T-helper 1 cell treated with Interleukin-12 subunit alpha and Interleukin-12 subunit beta and Interleukin-4 antibody, amounts not matched to agents 30 μg/mL and 1 μg/mL, for 36 hours (primary cell): ENCODE measurements at regions not wholly inside any gene's neighbourhood (a gene's known extent, or its start where the extent isn't known, plus 50 kb on each side); places are given as distances from the start of the nearest gene placed in this dataset.
"Not testable (repeated sequence)": the region's sequence is repeated elsewhere in the genome, so short reads cannot be mapped to it uniquely, and the experiment has no call there.

ENCODE experiments used
- H3K27ac Mint-ChIP-seq: one replicate; pipeline ENCODE4 v1.8.0; 2021; ENCODE audit warnings: mild to moderate bottlenecking, mixed read lengths
- H3K27me3 Mint-ChIP-seq: one replicate; pipeline ENCODE4 v1.8.0; 2021; ENCODE audit warnings: low read depth, mixed read lengths
- H3K36me3 Mint-ChIP-seq: one replicate; pipeline ENCODE4 v1.8.0; 2021; ENCODE audit warnings: low read depth, mixed read lengths
- H3K4me1 Mint-ChIP-seq: one replicate; pipeline ENCODE4 v1.8.0; 2021; ENCODE audit warnings: low read depth, mixed read lengths
- H3K4me3 Mint-ChIP-seq: one replicate; pipeline ENCODE4 v1.8.0; 2021; ENCODE audit warnings: mild to moderate bottlenecking, moderate library complexity, mixed read lengths
- H3K9me3 Mint-ChIP-seq: one replicate; pipeline ENCODE4 v1.8.0; 2021; ENCODE audit warnings: mixed read lengths

DNA sequence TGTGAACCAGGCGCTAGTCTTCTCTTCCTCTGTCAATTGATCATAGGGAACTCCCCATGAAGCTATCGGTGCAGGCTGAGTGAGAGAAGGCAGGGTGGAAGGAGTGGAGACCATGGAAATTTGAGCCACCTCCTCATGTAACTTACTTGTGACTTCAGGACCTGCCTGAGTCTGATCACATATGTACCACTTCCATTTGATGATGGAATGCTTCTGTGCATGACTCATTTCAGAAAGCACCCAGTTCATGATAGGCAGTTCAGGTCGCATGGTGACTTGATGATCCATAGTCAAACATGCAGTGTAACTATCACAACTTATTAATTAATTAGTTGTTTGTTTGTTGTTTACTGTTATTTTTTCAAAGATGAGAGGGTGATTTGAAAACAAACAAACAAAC, 1296.7 kb downstream of the SUCLG1 start:
- H3K36me3 Mint-ChIP-seq: no peaks in the 10 kb centered on the region
- no peaks in the 10 kb centered on the region for H3K27me3 Mint-ChIP-seq
- no peak overlapping the region for H3K4me3 Mint-ChIP-seq
- peaks cover 3% of the 10 kb centered on the region for H3K9me3 Mint-ChIP-seq
- no peak overlapping the region for H3K27ac Mint-ChIP-seq
- H3K4me1 Mint-ChIP-seq: no peaks in the 10 kb centered on the region

DNA sequence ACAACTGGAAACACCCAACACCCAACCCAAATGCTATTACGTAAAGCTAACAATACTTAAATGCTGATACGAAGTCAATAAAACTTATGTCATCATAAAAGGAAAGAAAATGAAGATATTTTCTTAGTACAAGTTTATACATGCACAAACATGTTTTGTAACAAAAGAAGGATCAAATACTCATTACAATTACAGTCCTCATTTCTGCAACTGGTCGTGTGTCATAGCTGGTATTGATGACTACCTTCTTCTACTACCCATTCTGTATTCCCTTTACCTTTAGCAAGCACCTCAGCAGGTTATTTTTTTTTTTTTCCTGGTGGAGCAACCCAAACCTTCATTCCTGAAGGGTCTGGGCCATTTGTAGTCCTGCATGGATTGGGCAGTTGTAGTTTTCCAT, 1298.5 kb downstream of the SUCLG1 start:
- Mint-ChIP-seq H3K27ac (no peak overlapping the region), H3K4me3 (no peak overlapping the region), H3K9me3 (peaks cover 3% of the 10 kb centered on the region), H3K27me3 (no peaks in the 10 kb centered on the region), H3K4me1 (no peaks in the 10 kb centered on the region), H3K36me3 (no peaks in the 10 kb centered on the region)

DNA sequence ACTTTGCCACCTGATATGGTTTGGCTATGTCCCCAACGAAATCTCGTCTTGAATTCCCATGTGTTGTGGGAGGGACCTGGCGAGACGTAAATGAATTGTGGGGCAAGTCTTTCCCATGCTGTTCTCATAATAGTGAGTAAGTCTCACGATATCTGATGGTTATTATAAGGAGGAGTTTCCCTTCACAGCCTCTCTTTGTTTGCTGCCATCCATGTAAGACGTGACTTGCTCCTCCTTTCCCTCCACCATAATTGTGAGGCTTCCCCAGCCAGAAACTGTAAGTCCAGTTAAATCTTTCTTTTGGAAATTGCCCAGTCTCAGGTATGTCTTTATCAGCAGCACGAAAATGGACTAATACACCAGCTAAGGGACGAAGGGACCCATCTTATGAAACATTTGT, 1303.3 kb downstream of the SUCLG1 start:
- Mint-ChIP-seq H3K9me3 (peaks cover 7% of the 10 kb centered on the region), H3K4me1 (no peaks in the 10 kb centered on the region), H3K36me3 (no peaks in the 10 kb centered on the region), H3K27me3 (no peaks in the 10 kb centered on the region), H3K4me3 (no peak overlapping the region), H3K27ac (no peak overlapping the region)

DNA sequence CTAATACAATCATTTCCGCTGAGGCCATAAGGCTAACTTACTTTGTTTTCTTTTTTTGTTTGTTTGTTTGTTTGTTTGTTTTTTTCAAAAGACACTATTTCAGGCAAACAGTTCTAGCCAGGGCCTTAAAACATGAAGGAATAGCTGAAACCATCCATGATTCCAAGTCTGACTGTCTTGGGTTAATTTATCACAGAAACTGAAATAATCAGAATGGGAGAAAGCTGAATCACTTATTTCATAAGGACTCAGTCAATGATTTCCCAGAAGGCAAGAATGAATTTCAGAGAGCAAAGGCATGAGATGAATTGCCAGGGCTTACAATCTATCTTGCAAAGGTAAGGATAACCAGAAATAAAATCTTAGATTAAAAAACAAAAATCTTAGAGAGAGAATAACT, 1315.1 kb downstream of the SUCLG1 start:
- Mint-ChIP-seq H3K36me3 (no peaks in the 10 kb centered on the region), H3K27me3 (no peaks in the 10 kb centered on the region), H3K4me3 (no peak overlapping the region), H3K27ac (no peak overlapping the region), H3K9me3 (no peaks in the 10 kb centered on the region), H3K4me1 (no peaks in the 10 kb centered on the region)

DNA sequence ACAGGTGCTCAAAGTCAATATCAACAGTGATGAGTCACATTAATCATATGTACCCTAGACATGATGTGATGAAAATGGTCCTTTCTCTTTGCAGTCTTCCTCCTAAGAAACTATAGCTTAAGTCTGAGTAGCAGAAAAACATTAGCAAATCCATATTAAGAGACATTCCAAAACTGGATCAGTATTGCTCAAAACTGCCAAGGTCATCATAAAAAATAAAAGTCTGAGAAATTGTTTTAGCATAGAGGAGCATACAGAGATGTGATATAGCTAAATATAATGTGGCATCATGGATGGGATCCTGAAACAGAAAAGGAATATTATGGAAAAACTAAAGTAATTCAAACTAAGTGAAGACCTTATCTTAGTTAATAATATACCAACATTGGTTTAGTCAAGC, 1316.1 kb downstream of the SUCLG1 start:
- H3K9me3 Mint-ChIP-seq: no peaks in the 10 kb centered on the region
- H3K27me3 Mint-ChIP-seq: no peaks in the 10 kb centered on the region
- H3K4me3 Mint-ChIP-seq: no peak overlapping the region
- H3K27ac Mint-ChIP-seq: no peak overlapping the region
- H3K4me1 Mint-ChIP-seq: no peaks in the 10 kb centered on the region
- no peaks in the 10 kb centered on the region for H3K36me3 Mint-ChIP-seq

DNA sequence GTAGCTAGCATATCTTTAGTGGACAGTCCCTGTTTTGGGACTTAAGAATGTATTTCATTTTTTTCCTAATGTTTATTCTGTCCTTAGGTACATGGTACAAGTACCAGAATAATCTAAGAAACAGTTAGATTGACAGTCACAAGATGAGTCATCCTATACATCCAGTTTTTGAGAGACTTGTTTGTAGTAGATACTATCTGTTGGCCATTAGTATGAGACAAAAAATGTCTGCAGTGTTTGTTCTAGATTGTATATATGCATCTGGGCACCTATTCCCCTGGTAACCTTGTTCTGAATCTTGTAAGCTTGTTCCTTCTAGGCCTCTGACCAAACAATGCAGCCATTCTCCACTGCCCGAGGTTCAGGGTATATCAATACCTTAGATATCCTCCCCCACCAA, 1343.5 kb downstream of the SUCLG1 start:
- Mint-ChIP-seq H3K4me1 (no peaks in the 10 kb centered on the region), H3K27ac (no peak overlapping the region), H3K4me3 (no peak overlapping the region), H3K9me3 (peaks cover 15% of the 10 kb centered on the region), H3K27me3 (no peaks in the 10 kb centered on the region), H3K36me3 (no peaks in the 10 kb centered on the region)

DNA sequence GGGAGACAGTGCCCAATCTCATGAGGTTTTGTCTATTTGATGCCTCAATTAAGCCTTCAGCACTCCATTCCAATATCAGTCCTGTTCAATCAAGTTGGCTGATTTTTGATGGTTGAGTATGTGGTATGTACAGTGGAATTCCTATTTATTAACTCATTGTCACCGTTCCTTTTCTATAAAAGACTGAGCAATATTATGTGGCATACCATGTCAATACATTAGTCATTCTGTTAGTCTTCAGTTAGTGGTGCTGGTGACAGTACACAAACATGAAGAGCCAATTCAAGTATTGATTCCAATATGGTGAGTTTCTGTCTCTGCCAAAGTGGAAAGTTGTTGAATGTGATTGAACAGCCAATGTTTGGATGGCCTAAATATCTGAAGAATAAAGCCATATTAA, 1343.9 kb downstream of the SUCLG1 start:
- Mint-ChIP-seq H3K4me1 (no peaks in the 10 kb centered on the region), H3K36me3 (no peaks in the 10 kb centered on the region), H3K4me3 (no peak overlapping the region), H3K27me3 (no peaks in the 10 kb centered on the region), H3K9me3 (peaks cover 15% of the 10 kb centered on the region), H3K27ac (no peak overlapping the region)

DNA sequence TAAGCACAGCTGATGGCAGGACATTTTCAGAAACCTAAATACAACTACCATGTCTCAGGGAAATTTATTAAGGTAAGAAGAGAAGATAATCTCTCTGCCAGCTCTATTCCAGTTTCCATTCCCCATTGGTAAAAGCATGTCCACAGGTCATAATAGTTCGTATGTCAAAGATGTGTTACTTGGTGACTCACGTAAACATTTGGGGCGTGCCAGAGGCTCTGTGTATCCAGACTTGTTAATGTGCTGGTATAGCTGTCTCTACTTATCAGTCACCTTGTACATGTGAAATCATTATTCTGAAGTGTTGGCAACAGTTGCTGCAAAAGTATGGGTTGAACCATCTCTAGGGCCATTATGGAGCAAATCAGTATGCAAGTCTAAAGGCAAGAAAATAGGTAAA, 1345.1 kb downstream of the SUCLG1 start:
- peaks cover 15% of the 10 kb centered on the region for H3K9me3 Mint-ChIP-seq

DNA sequence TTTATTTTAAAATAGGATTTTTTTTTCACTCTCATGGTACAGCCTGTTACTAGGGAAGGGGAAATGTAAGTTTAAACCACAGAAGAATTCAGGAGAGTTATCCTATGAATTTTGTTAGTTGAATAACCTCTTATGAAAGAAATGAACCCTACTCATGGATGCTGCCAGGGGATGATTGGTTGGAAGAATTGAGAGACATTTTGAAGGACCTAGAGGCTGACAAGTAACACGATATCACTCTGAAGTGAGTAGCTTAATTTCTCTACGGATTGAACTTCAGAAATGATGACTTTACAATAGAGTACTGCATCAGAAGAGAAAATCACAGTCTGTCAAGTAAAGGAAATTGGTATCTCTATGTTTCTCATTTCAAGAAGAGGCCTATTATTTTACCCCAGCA, 1346.2 kb downstream of the SUCLG1 start:
- Mint-ChIP-seq H3K27ac (no peak overlapping the region), H3K9me3 (peaks cover 10% of the 10 kb centered on the region), H3K36me3 (no peaks in the 10 kb centered on the region), H3K4me3 (no peak overlapping the region), H3K27me3 (no peaks in the 10 kb centered on the region), H3K4me1 (no peaks in the 10 kb centered on the region)

More for the DNA sequence above, 1345.1 kb downstream of the SUCLG1 start:
- no peak overlapping the region for H3K4me3 Mint-ChIP-seq
- H3K27ac Mint-ChIP-seq: no peak overlapping the region
- no peaks in the 10 kb centered on the region for H3K36me3 Mint-ChIP-seq
- H3K27me3 Mint-ChIP-seq: no peaks in the 10 kb centered on the region
- H3K4me1 Mint-ChIP-seq: no peaks in the 10 kb centered on the region

DNA sequence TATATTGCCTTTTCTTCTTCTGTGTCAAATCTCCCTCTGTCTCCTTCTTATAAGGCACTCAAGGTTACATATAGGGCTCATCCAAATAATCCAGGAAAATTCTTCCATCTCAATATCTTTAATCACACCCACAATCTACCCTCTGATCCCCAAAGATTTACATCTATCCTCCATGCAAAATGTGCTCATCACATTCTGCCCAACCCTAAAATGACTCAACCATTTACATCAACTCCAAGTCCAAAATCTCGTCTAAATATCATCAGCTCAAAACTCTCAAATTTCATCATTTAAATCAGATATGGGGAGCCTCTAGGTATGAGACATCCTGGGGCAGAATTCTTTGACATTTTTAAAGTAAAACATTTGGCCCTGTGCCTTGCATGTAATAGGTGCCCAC, 1349.8 kb downstream of the SUCLG1 start:
- Mint-ChIP-seq H3K36me3 (no peaks in the 10 kb centered on the region), H3K27ac (no peak overlapping the region), H3K27me3 (no peaks in the 10 kb centered on the region), H3K9me3 (peaks cover 10% of the 10 kb centered on the region), H3K4me1 (no peaks in the 10 kb centered on the region), H3K4me3 (no peak overlapping the region)

DNA sequence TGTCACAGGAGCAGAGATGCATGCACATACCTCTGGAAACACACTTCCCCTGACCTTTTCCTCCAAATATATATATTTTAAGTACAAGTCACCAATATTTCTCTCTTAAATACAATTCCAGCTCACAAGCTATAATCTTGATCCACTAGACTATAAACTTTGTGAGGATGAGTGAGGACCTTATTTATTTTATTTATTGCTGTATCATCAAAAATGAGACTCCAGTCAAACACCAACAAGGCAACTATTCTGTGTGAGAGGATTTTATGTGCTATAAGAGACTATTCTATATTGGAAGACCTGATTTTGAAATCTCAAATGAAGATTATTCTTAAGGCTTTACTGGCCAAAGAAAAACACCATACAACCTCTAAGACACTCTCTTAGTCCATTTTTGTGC, 1352.2 kb downstream of the SUCLG1 start:
- Mint-ChIP-seq H3K27me3 (no peaks in the 10 kb centered on the region), H3K27ac (no peak overlapping the region), H3K4me3 (no peak overlapping the region), H3K4me1 (no peaks in the 10 kb centered on the region), H3K9me3 (peaks cover 6% of the 10 kb centered on the region), H3K36me3 (no peaks in the 10 kb centered on the region)

DNA sequence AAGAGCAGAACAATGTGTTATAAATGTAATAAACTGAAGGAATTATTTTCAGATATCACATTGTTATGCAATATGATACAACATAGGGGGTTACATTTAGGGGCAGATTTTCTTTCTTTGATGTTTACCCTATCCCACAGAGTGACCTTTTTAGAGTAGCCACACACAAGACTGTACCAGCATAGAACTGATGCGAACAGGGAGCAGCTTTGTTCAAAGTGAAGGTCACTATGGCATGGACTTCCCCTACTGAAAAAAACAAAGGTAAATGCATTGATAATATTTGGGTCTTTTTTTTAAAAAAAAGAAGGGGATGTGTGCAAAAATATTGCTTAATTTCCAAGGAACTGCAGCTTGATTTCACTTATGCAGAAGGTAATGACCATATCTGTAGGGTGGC, 1354.9 kb downstream of the SUCLG1 start:
- Mint-ChIP-seq H3K27ac (no peak overlapping the region), H3K4me1 (no peaks in the 10 kb centered on the region), H3K36me3 (no peaks in the 10 kb centered on the region), H3K9me3 (peaks cover 16% of the 10 kb centered on the region), H3K27me3 (no peaks in the 10 kb centered on the region), H3K4me3 (no peak overlapping the region)

DNA sequence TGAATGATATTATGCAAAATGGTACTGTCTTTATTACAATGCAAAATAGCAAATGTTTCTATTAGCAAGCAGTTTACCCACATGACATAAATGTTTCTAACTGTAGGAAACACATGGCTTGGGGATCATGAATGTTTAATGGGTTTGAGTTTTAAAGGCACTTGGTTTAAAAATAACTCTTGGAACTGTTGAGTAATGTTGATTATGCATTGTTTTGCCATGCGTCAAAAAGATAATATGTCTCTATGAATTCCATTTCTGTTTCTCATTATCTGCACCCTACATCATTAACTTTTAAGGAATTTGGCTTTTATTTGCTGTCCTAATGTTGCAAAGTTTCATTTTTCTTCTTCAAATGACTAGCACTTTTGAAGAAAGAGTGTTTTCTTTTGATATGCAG, 1355.5 kb downstream of the SUCLG1 start:
- H3K36me3 Mint-ChIP-seq: no peaks in the 10 kb centered on the region
- no peaks in the 10 kb centered on the region for H3K4me1 Mint-ChIP-seq
- no peak overlapping the region for H3K27ac Mint-ChIP-seq
- no peak overlapping the region for H3K4me3 Mint-ChIP-seq
- no peaks in the 10 kb centered on the region for H3K27me3 Mint-ChIP-seq
- H3K9me3 Mint-ChIP-seq: peaks cover 16% of the 10 kb centered on the region

DNA sequence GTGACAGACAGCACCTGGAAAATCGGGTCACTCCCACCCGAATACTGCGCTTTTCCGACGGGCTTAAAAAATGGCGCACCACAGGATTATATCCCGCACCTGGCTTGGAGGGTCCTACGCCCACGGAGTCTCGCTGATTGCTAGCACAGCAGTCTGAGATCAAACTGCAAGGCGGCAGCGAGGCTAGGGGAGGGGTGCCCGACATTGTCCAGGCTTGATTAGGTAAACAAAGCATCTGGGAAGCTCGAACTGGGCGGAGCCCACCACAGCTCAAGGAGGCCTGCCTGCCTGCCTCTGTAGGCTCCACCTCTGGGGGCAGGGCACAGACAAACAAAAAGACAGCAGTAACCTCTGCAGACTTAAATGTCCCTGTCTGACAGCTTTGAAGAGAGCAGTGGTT, 1370.0 kb downstream of the SUCLG1 start:
- H3K4me3 Mint-ChIP-seq, H3K27me3 Mint-ChIP-seq, H3K4me1 Mint-ChIP-seq, H3K9me3 Mint-ChIP-seq, H3K27ac Mint-ChIP-seq, H3K36me3 Mint-ChIP-seq: not testable (repeated sequence)

DNA sequence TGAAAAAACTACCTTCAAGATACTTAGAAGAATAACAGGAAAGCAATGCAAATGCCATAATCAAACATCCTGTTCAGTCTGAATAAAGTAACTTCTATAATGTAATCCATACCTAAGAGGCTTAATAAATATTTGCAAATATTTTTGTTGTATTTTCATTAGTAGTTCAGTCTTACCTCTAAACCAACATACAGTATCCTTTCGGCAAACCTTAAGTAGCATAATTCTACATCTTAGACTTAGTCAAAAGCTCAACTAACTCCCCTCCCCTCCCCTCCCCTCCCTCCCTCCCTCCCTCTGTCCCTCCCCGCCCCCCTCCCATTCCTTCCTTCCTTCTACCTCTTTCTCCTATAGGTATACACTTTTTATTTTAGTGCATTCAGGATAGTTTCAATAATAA, 1373.2 kb downstream of the SUCLG1 start:
- Mint-ChIP-seq H3K4me3 (no peak overlapping the region), H3K27ac (no peak overlapping the region), H3K9me3 (peaks cover 3% of the 10 kb centered on the region), H3K36me3 (no peaks in the 10 kb centered on the region), H3K27me3 (no peaks in the 10 kb centered on the region), H3K4me1 (no peaks in the 10 kb centered on the region)

DNA sequence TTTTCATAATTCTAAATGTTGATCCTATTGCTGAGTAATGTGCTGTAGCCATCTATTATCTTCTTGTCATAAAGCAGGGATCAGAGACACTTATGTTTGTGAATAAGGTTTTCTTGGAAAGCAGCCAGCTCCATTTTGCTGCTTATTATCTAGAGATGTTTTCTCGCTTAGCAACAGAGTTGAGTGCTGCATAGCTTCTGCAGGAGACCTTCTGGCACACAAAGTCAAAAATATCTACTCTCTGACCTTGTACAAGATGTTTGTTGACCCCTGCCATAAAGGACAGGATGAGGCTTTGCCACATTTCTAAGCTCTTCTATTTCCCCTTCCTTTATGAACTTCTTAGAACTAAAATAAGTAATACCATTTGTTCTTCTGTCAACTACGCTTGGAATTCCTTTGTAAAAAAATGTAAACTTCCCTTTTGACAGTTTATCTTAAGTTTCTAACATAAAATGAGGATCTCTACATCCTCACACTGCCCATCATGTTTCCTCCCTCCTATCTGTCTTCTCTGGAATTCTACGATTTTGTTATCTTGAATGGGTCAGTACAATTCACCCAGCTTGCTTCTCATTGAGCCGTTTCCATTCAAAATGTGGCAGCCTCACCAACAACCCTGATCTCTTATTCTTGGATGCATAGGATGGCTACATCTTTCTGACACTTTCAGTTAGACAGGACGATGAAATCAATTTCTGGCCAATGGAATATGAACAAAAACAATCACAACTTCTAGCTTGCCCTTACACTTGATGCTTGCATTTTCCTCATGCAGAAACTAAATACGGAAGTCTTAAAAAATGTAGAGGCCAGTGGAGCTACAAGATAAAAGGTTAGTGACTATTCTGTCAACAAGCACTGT, 1377.0 kb downstream of the SUCLG1 start:
- Mint-ChIP-seq H3K4me3 (no peak overlapping the region), H3K4me1 (no peaks in the 10 kb centered on the region), H3K9me3 (peaks cover 10% of the 10 kb centered on the region), H3K27me3 (no peaks in the 10 kb centered on the region), H3K36me3 (no peaks in the 10 kb centered on the region), H3K27ac (no peak overlapping the region)
